GM19397 (cell line): ENCODE measurements at regions not wholly inside any gene's neighbourhood (a gene's known extent, or its start where the extent isn't known, plus 50 kb on each side); places are given as distances from the start of the nearest gene placed in this dataset.
"Not testable (repeated sequence)": the region's sequence is repeated elsewhere in the genome, so short reads cannot be mapped to it uniquely, and the experiment has no call there.

ENCODE experiments used
- ATAC-seq: cut with Tn5 transposase; IDR thresholded peaks from one replicate; pipeline ENCODE4 v1.9.1; 2021; ENCODE audit warnings: mild to moderate bottlenecking, moderate library complexity; ENCODE audit not compliant: unreplicated experiment

- ATAC-seq = no peak
These were observed 147.6 kb downstream of the KBTBD8 start for GRCh38 chr3:67145738-67146137.

GRCh38 chr3:67154429-67154828, 156.3 kb downstream of the KBTBD8 start:
- ATAC-seq = no peak

- no peak for ATAC-seq
These were observed 169.4 kb downstream of the KBTBD8 start for GRCh38 chr3:67167481-67167880.

GRCh38 chr3:67171841-67172240, 173.7 kb downstream of the KBTBD8 start:
- no peak for ATAC-seq

GRCh38 chr3:67173130-67173529, 175.0 kb downstream of the KBTBD8 start:
- not testable (repeated sequence) for ATAC-seq

GRCh38 chr3:67176396-67176795, 178.3 kb downstream of the KBTBD8 start:
- ATAC-seq = no peak

GRCh38 chr3:67192466-67192865, 194.4 kb downstream of the KBTBD8 start:
- no peak for ATAC-seq

- no peak for ATAC-seq
These were observed 198.6 kb downstream of the KBTBD8 start for GRCh38 chr3:67196677-67197076.

GRCh38 chr3:67198374-67198773, 200.3 kb downstream of the KBTBD8 start:
- ATAC-seq = no peak

GRCh38 chr3:67200618-67201017, 202.5 kb downstream of the KBTBD8 start:
- no peak for ATAC-seq

- no peak for ATAC-seq
These were observed 202.9 kb downstream of the KBTBD8 start for GRCh38 chr3:67201026-67201425.

- no peak for ATAC-seq
These were observed 203.9 kb downstream of the KBTBD8 start for GRCh38 chr3:67202053-67202452.

GRCh38 chr3:67204951-67205350, 206.8 kb downstream of the KBTBD8 start:
- no peak for ATAC-seq

- no peak for ATAC-seq
These were observed 217.6 kb downstream of the KBTBD8 start for GRCh38 chr3:67215690-67216089.

GRCh38 chr3:67227030-67227429, 228.9 kb downstream of the KBTBD8 start:
- ATAC-seq = no peak

- no peak for ATAC-seq
These were observed 230.0 kb downstream of the KBTBD8 start for GRCh38 chr3:67228136-67228535.

- no peak for ATAC-seq
These were observed 234.5 kb downstream of the KBTBD8 start for GRCh38 chr3:67232642-67233041.

GRCh38 chr3:67239353-67239752, 241.2 kb downstream of the KBTBD8 start:
- no peak for ATAC-seq

- no peak for ATAC-seq
These were observed 243.0 kb downstream of the KBTBD8 start for GRCh38 chr3:67241084-67241483.

- no peak for ATAC-seq
These were observed 246.0 kb downstream of the KBTBD8 start for GRCh38 chr3:67244130-67244529.

GRCh38 chr3:67245545-67245944, 247.4 kb downstream of the KBTBD8 start:
- ATAC-seq = no peak

- no peak for ATAC-seq
These were observed 250.6 kb downstream of the KBTBD8 start for GRCh38 chr3:67248726-67249125.

- not testable (repeated sequence) for ATAC-seq
These were observed 254.8 kb downstream of the KBTBD8 start for GRCh38 chr3:67252906-67253305.
